ENCODE measurements at regions not wholly inside any gene's neighbourhood (a gene's known extent, or its start where the extent isn't known, plus 50 kb on each side); places are given as distances from the start of the nearest gene placed in this dataset.

GRCh38 chr6:170187669-170188566, 103.0 kb downstream of the DLL1 start:
- no peak for TF ChIP-seq POLR2A (IDR thresholded peaks at IDR 0.05)
- TF ChIP-seq CTCF (IDR thresholded peaks at IDR 0.05): no peak

Data from body of pancreas (tissue), 4 donors.